Neural crest cell (in vitro differentiated cells): ENCODE measurements at regions not wholly inside any gene's neighbourhood (a gene's known extent, or its start where the extent isn't known, plus 50 kb on each side); places are given as distances from the start of the nearest gene placed in this dataset.

Experiments used
- DNase-seq: peaks from one replicate; pipeline ENCODE4 v3.0.0; 2021; ENCODE audit warnings: low read depth, mixed read lengths, low spot score
- H3K27ac Mint-ChIP-seq: one replicate; pipeline ENCODE4 v1.8.0; 2021; ENCODE audit warnings: mild to moderate bottlenecking, mixed read lengths; ENCODE audit not compliant: unreplicated experiment
- H3K27me3 Mint-ChIP-seq: 2 replicates; pipeline ENCODE4 v1.8.0; 2021; ENCODE audit warnings: low read depth, mild to moderate bottlenecking, mixed read lengths
- H3K36me3 Mint-ChIP-seq: 2 replicates; pipeline ENCODE4 v1.8.0; 2021; ENCODE audit warnings: low read depth, mild to moderate bottlenecking, mixed read lengths
- H3K4me1 Mint-ChIP-seq: 2 replicates; pipeline ENCODE4 v1.8.0; 2021; ENCODE audit warnings: mixed read lengths
- H3K4me3 Mint-ChIP-seq: one replicate; pipeline ENCODE4 v1.8.0; 2021; ENCODE audit warnings: mild to moderate bottlenecking, mixed read lengths
- H3K9me3 Mint-ChIP-seq: 2 replicates; pipeline ENCODE4 v1.8.0; 2021; ENCODE audit warnings: mixed read lengths
- TF ChIP-seq, protein P1 (sequence below): fragments of 200-600 bp; sonication (generic); conservative IDR thresholded peaks from 2 replicates; pipeline ENCODE4 v1.5.0; 2021; ENCODE audit warnings: antibody characterized with exemption, mild to moderate bottlenecking

- Mint-ChIP-seq H3K4me1 (no peaks in the 10 kb centered on the region), H3K27ac (no peak overlapping the region), H3K27me3 (no peaks in the 10 kb centered on the region), H3K9me3 (no peaks in the 10 kb centered on the region), H3K4me3 (no peak overlapping the region), H3K36me3 (no peaks in the 10 kb centered on the region)
- TF ChIP-seq, protein P1, sequence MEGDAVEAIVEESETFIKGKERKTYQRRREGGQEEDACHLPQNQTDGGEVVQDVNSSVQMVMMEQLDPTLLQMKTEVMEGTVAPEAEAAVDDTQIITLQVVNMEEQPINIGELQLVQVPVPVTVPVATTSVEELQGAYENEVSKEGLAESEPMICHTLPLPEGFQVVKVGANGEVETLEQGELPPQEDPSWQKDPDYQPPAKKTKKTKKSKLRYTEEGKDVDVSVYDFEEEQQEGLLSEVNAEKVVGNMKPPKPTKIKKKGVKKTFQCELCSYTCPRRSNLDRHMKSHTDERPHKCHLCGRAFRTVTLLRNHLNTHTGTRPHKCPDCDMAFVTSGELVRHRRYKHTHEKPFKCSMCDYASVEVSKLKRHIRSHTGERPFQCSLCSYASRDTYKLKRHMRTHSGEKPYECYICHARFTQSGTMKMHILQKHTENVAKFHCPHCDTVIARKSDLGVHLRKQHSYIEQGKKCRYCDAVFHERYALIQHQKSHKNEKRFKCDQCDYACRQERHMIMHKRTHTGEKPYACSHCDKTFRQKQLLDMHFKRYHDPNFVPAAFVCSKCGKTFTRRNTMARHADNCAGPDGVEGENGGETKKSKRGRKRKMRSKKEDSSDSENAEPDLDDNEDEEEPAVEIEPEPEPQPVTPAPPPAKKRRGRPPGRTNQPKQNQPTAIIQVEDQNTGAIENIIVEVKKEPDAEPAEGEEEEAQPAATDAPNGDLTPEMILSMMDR, result no peak
- no peak for DNase-seq
Observed at GRCh38 chr14:61196034-61196433, 85.1 kb downstream of the TMEM30B start.

GRCh38 chr14:61193476-61193875 is 87.7 kb downstream of the TMEM30B start:
- TF ChIP-seq, protein P1, result no peak
- Mint-ChIP-seq H3K27ac (no peak overlapping the region), H3K9me3 (no peaks in the 10 kb centered on the region), H3K36me3 (no peaks in the 10 kb centered on the region), H3K4me3 (no peak overlapping the region), H3K27me3 (peaks cover 20% of the 10 kb centered on the region), H3K4me1 (peaks cover 9% of the 10 kb centered on the region)
- no peak for DNase-seq

- H3K27me3 Mint-ChIP-seq, result peaks cover 20% of the 10 kb centered on the region
- no peak for DNase-seq
Observed at GRCh38 chr14:61192989-61193388, 88.1 kb downstream of the TMEM30B start.

GRCh38 chr14:61191733-61192132 is 89.4 kb downstream of the TMEM30B start:
- H3K4me1 Mint-ChIP-seq, result peaks cover 14% of the 10 kb centered on the region
- DNase-seq, result no peak
- TF ChIP-seq, protein P1, result no peak
- H3K9me3 Mint-ChIP-seq, result no peaks in the 10 kb centered on the region
- no peak overlapping the region for H3K4me3 Mint-ChIP-seq
- peaks cover 20% of the 10 kb centered on the region for H3K27me3 Mint-ChIP-seq
- H3K36me3 Mint-ChIP-seq, result no peaks in the 10 kb centered on the region
- no peak overlapping the region for H3K27ac Mint-ChIP-seq

More at GRCh38 chr14:61192989-61193388, 88.1 kb downstream of the TMEM30B start:
- no peak overlapping the region for H3K4me3 Mint-ChIP-seq
- TF ChIP-seq, protein P1, result no peak
- no peaks in the 10 kb centered on the region for H3K9me3 Mint-ChIP-seq
- H3K27ac Mint-ChIP-seq, result no peak overlapping the region
- H3K4me1 Mint-ChIP-seq, result peaks cover 9% of the 10 kb centered on the region
- no peaks in the 10 kb centered on the region for H3K36me3 Mint-ChIP-seq

GRCh38 chr14:61190341-61190740 is 90.8 kb downstream of the TMEM30B start:
- TF ChIP-seq, protein P1, result no peak
- H3K27me3 Mint-ChIP-seq, result peaks cover 20% of the 10 kb centered on the region
- H3K4me1 Mint-ChIP-seq, result peaks cover 19% of the 10 kb centered on the region
- no peak overlapping the region for H3K27ac Mint-ChIP-seq
- no peaks in the 10 kb centered on the region for H3K9me3 Mint-ChIP-seq
- H3K36me3 Mint-ChIP-seq, result no peaks in the 10 kb centered on the region
- H3K4me3 Mint-ChIP-seq, result no peak overlapping the region
- DNase-seq, result no peak
